B cell (primary cell): ENCODE measurements at regions not wholly inside any gene's neighbourhood (a gene's known extent, or its start where the extent isn't known, plus 50 kb on each side); places are given as distances from the start of the nearest gene placed in this dataset.

ENCODE experiments used
- CTCF ChIP-seq: fragments of 200-600 bp; IDR thresholded peaks from one replicate; pipeline ENCODE4 v1.8.0; 2022; ENCODE audit warnings: antibody characterized with exemption, mild to moderate bottlenecking
- EZH2 ChIP-seq: IDR thresholded peaks from 2 replicates; pipeline ENCODE4 v1.6.1; 2012; ENCODE audit warnings: borderline replicate concordance, low read depth, mild to moderate bottlenecking, moderate library complexity, low read length; ENCODE audit not compliant: insufficient read depth, poor library complexity, severe bottlenecking

- TF ChIP-seq CTCF (no peak), EZH2 (no peak)
Measured at GRCh38 chr7:27345997-27346396, 103.4 kb downstream of the EVX1 start.
